ENCODE measurements at regions not wholly inside any gene's neighbourhood (a gene's known extent, or its start where the extent isn't known, plus 50 kb on each side); places are given as distances from the start of the nearest gene placed in this dataset.

DNA sequence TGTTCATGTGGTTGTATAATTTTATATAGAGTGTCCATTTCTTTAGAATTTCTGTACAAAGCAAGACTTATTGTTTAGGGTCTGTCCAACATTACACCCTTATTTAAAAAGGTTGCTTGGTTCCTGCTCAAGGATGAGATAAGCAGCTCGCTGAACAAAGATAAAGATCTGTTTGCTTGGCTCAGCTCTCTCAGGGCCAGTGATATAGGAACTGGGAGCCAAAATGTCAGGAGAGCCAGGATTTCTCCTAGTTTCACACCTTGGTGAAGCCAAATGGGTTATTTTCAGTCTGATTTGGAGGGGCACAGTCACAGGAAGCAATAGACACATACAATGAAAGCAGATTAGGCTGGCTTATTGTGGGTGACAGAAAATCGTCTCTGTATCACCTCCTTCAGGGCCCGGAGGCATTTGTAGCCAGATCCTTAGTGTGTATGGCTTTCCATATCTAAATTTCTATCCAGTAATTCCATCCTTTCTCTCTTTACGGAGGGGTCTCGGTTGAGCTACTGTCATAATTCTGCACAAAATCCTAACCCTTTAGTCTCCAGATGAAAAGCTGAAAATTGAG, 396.4 kb downstream of the TMEM232 start:
- no peaks in the 10 kb centered on the region for H3K9me3 ChIP-seq
- no peaks in the 10 kb centered on the region for H3K36me3 ChIP-seq
- no peaks in the 10 kb centered on the region for H3K27me3 ChIP-seq
- peaks cover 3% of the 10 kb centered on the region; the same call in 1 of the 2 replicates for H3K4me1 ChIP-seq
- no peak for DNase-seq
- no peak for TF ChIP-seq CTCF (IDR thresholded peaks at IDR 0.05; ENCODE audit: low read depth, low read length)
- H3K4me3 ChIP-seq (ENCODE audit: low read depth, low read length) = no peak overlapping the region

DNA sequence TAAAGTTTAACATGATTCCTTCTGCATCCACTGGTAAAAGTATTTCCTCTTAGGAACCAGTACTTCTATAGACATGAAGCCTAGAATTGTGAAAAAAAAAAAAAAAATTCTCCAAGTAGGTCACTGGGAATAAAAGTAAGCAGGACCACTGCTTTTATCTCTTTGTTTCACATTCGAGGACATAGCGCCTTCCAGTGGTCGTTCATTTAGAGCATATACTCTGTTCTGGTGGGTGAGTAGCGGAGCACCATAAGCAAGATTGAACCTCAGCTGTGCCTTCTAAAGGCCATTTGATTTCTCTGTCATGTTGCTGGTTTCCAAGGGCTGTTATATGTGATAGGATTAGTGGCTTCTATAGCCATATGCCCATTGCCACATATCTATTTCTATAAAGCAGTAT, 393.1 kb downstream of the TMEM232 start:
- Histone ChIP-seq H3K36me3 (no peaks in the 10 kb centered on the region), H3K9me3 (no peaks in the 10 kb centered on the region), H3K27me3 (no peaks in the 10 kb centered on the region), H3K4me1 (peaks cover 3% of the 10 kb centered on the region; the same call in 1 of the 2 replicates), H3K4me3 (ENCODE audit: low read depth, low read length) (no peak overlapping the region)
- DNase-seq = no peak
- TF ChIP-seq CTCF (IDR thresholded peaks at IDR 0.05; ENCODE audit: low read depth, low read length) = peak; percentile 34; the same call in 1 of the 2 replicates

DNA sequence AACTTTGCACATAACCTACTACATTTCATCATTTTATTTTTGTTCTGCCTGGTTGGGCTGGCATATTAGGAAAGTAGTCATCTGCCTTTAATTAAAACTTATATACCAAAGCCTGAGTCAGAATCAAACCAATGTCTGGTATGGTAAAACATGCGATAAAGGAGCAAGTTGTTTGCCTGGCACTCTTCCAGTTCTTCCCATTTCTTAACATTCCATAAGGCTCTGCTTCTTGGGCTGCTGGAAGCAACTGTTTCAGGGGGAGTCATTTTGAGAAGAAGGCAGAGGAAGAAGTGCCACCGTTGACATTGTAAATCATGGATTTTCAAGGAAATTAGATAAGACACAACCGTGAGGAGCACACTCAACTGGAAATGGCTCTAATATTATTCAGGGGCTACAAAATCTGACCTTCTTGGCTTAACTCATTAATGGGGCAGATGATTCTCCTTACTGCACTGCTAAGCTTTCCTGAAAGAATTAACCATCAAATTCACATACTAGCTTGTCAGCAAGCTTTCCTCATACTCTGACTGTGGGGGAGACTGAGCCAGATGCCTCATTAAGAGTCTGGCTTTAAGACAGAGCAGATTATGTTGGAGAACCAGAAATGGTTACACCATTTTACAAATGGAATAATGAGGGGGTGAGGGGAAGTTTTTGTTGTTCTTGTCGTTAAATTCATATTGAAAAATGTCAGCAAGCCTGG, 391.0 kb downstream of the TMEM232 start:
- no peaks in the 10 kb centered on the region for H3K27me3 ChIP-seq
- no peaks in the 10 kb centered on the region for H3K9me3 ChIP-seq
- no peak overlapping the region for H3K4me3 ChIP-seq (ENCODE audit: low read depth, low read length)
- no peaks in the 10 kb centered on the region for H3K36me3 ChIP-seq
- no peak for TF ChIP-seq CTCF (IDR thresholded peaks at IDR 0.05; ENCODE audit: low read depth, low read length)
- H3K4me1 ChIP-seq = peaks cover under 1% of the 10 kb centered on the region; the same call in 1 of the 2 replicates
- no peak for DNase-seq

GRCh38 chr5:110338341-110339083, 388.0 kb downstream of the TMEM232 start:
- H3K36me3 ChIP-seq = no peaks in the 10 kb centered on the region
- no peaks in the 10 kb centered on the region for H3K9me3 ChIP-seq
- H3K4me3 ChIP-seq (ENCODE audit: low read depth, low read length) = no peak overlapping the region
- H3K27me3 ChIP-seq = no peaks in the 10 kb centered on the region
- H3K4me1 ChIP-seq = no peaks in the 10 kb centered on the region; the same call in 1 of the 2 replicates
- DNase-seq = no peak
- TF ChIP-seq CTCF (IDR thresholded peaks at IDR 0.05; ENCODE audit: low read depth, low read length) = no peak

DNA sequence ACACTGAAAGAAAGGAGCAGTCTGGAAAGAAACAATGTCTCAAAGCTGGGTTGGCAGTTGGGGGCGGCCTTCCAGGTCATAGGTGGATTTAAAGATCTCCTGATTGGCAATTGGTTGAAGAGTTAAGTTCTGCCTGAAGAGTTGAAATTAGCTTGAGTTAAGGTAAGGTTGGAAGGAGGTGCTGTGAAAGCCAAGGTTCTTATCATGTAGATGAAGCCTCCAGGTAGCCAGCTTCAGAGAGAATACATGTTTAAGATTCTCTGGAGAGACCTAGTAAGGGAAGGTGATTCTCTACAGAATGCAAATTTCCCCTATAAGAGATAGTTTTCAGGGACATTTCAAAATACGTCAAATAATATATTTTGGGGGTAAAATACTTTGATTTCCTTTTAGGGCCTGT, 387.1 kb downstream of the TMEM232 start:
- DNase-seq = no peak
- no peaks in the 10 kb centered on the region for H3K27me3 ChIP-seq
- no peak overlapping the region for H3K4me3 ChIP-seq (ENCODE audit: low read depth, low read length)
- TF ChIP-seq CTCF (IDR thresholded peaks at IDR 0.05; ENCODE audit: low read depth, low read length) = no peak
- H3K36me3 ChIP-seq = no peaks in the 10 kb centered on the region
- no peaks in the 10 kb centered on the region for H3K9me3 ChIP-seq
- H3K4me1 ChIP-seq = no peaks in the 10 kb centered on the region; the same call in 1 of the 2 replicates
